ENCODE measurements at regions not wholly inside any gene's neighbourhood (a gene's known extent, or its start where the extent isn't known, plus 50 kb on each side); places are given as distances from the start of the nearest gene placed in this dataset.

DNA sequence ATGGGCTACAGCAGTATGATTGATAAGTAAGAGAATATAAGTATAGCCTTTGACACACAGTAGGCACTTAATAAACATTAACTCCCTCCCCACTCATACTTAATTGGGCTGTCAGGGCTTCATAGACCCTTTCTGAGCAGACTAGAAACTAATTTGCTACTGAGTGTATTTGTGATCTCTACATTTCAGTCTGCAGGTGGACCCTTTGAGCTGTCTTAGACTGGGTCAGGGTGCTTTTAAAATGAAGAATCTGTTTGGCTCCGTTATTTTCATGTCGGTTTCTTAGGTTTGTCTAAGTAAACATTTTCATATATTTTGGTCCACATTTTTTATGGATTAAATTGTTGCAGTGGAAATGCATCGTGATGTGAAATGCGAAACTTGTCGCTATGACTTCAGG, 50.3 kb upstream of the SELENOK start:
- TF ChIP-seq, protein P1, sequence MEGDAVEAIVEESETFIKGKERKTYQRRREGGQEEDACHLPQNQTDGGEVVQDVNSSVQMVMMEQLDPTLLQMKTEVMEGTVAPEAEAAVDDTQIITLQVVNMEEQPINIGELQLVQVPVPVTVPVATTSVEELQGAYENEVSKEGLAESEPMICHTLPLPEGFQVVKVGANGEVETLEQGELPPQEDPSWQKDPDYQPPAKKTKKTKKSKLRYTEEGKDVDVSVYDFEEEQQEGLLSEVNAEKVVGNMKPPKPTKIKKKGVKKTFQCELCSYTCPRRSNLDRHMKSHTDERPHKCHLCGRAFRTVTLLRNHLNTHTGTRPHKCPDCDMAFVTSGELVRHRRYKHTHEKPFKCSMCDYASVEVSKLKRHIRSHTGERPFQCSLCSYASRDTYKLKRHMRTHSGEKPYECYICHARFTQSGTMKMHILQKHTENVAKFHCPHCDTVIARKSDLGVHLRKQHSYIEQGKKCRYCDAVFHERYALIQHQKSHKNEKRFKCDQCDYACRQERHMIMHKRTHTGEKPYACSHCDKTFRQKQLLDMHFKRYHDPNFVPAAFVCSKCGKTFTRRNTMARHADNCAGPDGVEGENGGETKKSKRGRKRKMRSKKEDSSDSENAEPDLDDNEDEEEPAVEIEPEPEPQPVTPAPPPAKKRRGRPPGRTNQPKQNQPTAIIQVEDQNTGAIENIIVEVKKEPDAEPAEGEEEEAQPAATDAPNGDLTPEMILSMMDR (IDR thresholded peaks at IDR 0.05) = no peak
- Histone ChIP-seq H3K27ac (no peak overlapping the region), H3K9me3 (peaks cover 10% of the 10 kb centered on the region), H3K27me3 (peaks cover 54% of the 10 kb centered on the region), H3K4me3 (ENCODE audit: low read depth in 1 of 2, low read length in 1 of 2) (no peak overlapping the region), H3K36me3 (no peaks in the 10 kb centered on the region), H3K4me1 (ENCODE audit: control insufficient read depth in 1 of 2, insufficient read depth in 1 of 2, low read depth in 1 of 2, low read length in 1 of 2) (no peaks in the 10 kb centered on the region)

All from neutrophil (primary cell).